ENCODE measurements at regions not wholly inside any gene's neighbourhood (a gene's known extent, or its start where the extent isn't known, plus 50 kb on each side); places are given as distances from the start of the nearest gene placed in this dataset.
"Not testable (repeated sequence)": the region's sequence is repeated elsewhere in the genome, so short reads cannot be mapped to it uniquely, and the experiment has no call there.

DNA sequence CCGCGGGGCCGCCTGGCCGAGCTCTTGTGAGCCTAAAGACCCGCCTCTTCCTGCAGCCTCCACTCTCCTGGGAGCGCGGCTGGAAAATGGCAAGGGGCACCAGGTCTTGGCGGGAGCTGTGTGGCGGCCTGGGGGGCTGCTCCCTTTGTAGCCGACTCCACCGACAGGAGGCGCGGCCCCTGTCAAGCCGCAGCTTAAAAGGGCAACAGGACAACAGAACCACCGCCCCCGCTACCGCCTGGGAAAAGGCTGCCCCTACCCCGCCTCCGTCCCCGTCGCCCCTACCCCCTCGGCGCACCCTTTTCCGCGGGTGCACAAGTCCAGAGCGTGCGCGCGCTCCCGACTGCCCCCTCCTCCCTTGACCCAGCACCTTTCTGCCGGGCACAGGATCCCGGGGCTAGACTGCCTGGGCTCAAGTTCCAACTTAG, 60.3 kb downstream of the GOLGA8K start:
- H3K4me1 Mint-ChIP-seq (ENCODE audit: low read depth); H3K27me3 Mint-ChIP-seq (ENCODE audit: low read depth); H3K27ac Mint-ChIP-seq (ENCODE audit: unreplicated experiment); DNase-seq (ENCODE audit: low spot score); H3K9me3 Mint-ChIP-seq (ENCODE audit: low read depth); H3K4me3 Mint-ChIP-seq (ENCODE audit: unreplicated experiment); H3K36me3 Mint-ChIP-seq (ENCODE audit: low read depth): not testable (repeated sequence)
- peak; percentile 29 for TF ChIP-seq CTCF (IDR thresholded peaks at IDR 0.05)

GRCh38 chr15:32342268-32342667, 60.8 kb downstream of the GOLGA8K start:
- not testable (repeated sequence) for H3K36me3 Mint-ChIP-seq (ENCODE audit: low read depth); H3K9me3 Mint-ChIP-seq (ENCODE audit: low read depth); H3K27me3 Mint-ChIP-seq (ENCODE audit: low read depth); H3K4me1 Mint-ChIP-seq (ENCODE audit: low read depth); H3K4me3 Mint-ChIP-seq (ENCODE audit: unreplicated experiment); DNase-seq (ENCODE audit: low spot score); H3K27ac Mint-ChIP-seq (ENCODE audit: unreplicated experiment)

GRCh38 chr15:32341530-32341929, 61.6 kb downstream of the GOLGA8K start:
- H3K9me3 Mint-ChIP-seq (ENCODE audit: low read depth); H3K4me1 Mint-ChIP-seq (ENCODE audit: low read depth); H3K4me3 Mint-ChIP-seq (ENCODE audit: unreplicated experiment); H3K27ac Mint-ChIP-seq (ENCODE audit: unreplicated experiment); H3K27me3 Mint-ChIP-seq (ENCODE audit: low read depth); H3K36me3 Mint-ChIP-seq (ENCODE audit: low read depth); DNase-seq (ENCODE audit: low spot score): not testable (repeated sequence)

- H3K27me3 Mint-ChIP-seq (ENCODE audit: low read depth); H3K4me1 Mint-ChIP-seq (ENCODE audit: low read depth); H3K4me3 Mint-ChIP-seq (ENCODE audit: unreplicated experiment); DNase-seq (ENCODE audit: low spot score); H3K27ac Mint-ChIP-seq (ENCODE audit: unreplicated experiment); H3K36me3 Mint-ChIP-seq (ENCODE audit: low read depth); H3K9me3 Mint-ChIP-seq (ENCODE audit: low read depth): not testable (repeated sequence)
Measured at GRCh38 chr15:32336804-32337203, 66.3 kb downstream of the GOLGA8K start.

- H3K4me1 Mint-ChIP-seq (ENCODE audit: low read depth); H3K27ac Mint-ChIP-seq (ENCODE audit: unreplicated experiment); H3K4me3 Mint-ChIP-seq (ENCODE audit: unreplicated experiment); H3K36me3 Mint-ChIP-seq (ENCODE audit: low read depth); H3K27me3 Mint-ChIP-seq (ENCODE audit: low read depth); H3K9me3 Mint-ChIP-seq (ENCODE audit: low read depth): not testable (repeated sequence)
- peak; percentile 26 for DNase-seq (ENCODE audit: low spot score)
Measured at GRCh38 chr15:32323353-32323752, 79.7 kb downstream of the GOLGA8K start.

DNA sequence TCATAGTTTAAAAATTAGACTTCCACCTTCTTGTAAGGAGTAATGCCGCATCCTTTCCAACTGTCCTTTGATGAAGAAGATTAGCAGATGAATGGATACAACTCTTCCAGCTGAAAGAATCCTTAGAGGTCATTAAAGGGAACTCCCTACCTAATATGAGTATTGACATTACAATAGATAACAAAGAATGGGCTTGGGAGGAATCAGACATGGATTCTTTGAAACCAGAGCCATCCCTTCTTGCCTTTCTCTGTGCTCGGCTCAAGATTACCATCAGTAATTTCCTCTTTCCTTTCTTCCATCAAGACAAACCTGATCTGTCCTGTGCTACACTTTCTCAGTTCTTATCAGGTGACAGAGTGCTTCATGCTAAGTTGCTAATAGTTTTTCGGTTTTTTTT, 83.8 kb downstream of the GOLGA8K start:
- H3K36me3 Mint-ChIP-seq (ENCODE audit: low read depth); DNase-seq (ENCODE audit: low spot score); H3K9me3 Mint-ChIP-seq (ENCODE audit: low read depth); H3K27ac Mint-ChIP-seq (ENCODE audit: unreplicated experiment); H3K4me3 Mint-ChIP-seq (ENCODE audit: unreplicated experiment); H3K4me1 Mint-ChIP-seq (ENCODE audit: low read depth); H3K27me3 Mint-ChIP-seq (ENCODE audit: low read depth): not testable (repeated sequence)

- not testable (repeated sequence) for H3K9me3 Mint-ChIP-seq (ENCODE audit: low read depth); H3K4me3 Mint-ChIP-seq (ENCODE audit: unreplicated experiment); DNase-seq (ENCODE audit: low spot score); H3K27me3 Mint-ChIP-seq (ENCODE audit: low read depth); H3K27ac Mint-ChIP-seq (ENCODE audit: unreplicated experiment); H3K36me3 Mint-ChIP-seq (ENCODE audit: low read depth); H3K4me1 Mint-ChIP-seq (ENCODE audit: low read depth)
Measured at GRCh38 chr15:32316482-32316881, 86.6 kb downstream of the GOLGA8K start.

- not testable (repeated sequence) for H3K9me3 Mint-ChIP-seq (ENCODE audit: low read depth); H3K27ac Mint-ChIP-seq (ENCODE audit: unreplicated experiment); H3K27me3 Mint-ChIP-seq (ENCODE audit: low read depth); H3K36me3 Mint-ChIP-seq (ENCODE audit: low read depth); DNase-seq (ENCODE audit: low spot score); H3K4me3 Mint-ChIP-seq (ENCODE audit: unreplicated experiment); H3K4me1 Mint-ChIP-seq (ENCODE audit: low read depth)
Measured at GRCh38 chr15:32315079-32315939, 87.8 kb downstream of the GOLGA8K start.

DNA sequence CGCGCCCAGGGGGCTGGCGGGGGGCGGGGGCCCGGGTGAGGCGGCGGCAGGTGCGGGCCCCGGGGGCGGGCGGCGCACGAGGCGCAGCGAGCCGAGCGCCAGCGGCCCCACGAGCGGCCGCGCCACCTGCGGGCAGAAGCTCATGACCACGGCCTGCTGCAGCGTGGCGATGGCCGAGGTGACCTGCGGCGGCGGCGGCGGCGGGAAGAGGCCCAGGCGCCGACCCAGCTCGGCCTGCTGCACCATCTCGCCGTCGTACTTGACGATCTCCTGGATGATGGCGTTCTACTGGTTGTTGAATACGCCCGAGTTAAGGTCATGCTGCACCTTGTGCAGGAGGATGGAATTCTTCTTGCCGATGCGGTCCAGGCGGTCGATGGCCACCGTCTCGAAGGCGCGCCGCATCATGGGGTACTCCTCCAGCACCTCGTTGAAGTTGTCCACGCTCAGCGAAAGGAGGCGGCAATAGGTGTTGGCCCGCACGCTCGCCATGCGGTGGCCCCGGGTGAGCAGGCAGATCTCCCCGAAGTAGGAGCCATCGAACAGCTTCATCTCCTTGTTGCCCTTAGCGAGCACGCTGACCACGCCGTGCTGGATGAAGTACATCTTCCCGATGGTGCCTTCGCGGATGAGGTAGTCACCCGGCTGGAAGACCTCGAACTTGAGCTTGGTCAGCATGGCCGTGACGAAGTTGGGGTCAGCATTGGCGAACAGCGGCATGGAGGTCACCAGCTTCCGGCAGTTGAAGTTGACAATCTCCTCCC, 89.5 kb downstream of the GOLGA8K start:
- H3K9me3 Mint-ChIP-seq (ENCODE audit: low read depth); H3K4me3 Mint-ChIP-seq (ENCODE audit: unreplicated experiment); H3K27ac Mint-ChIP-seq (ENCODE audit: unreplicated experiment); H3K36me3 Mint-ChIP-seq (ENCODE audit: low read depth); H3K27me3 Mint-ChIP-seq (ENCODE audit: low read depth); H3K4me1 Mint-ChIP-seq (ENCODE audit: low read depth): not testable (repeated sequence)
- peak; percentile 85 for DNase-seq (ENCODE audit: low spot score)

GRCh38 chr15:32312721-32313120, 90.4 kb downstream of the GOLGA8K start:
- H3K27ac Mint-ChIP-seq (ENCODE audit: unreplicated experiment); H3K4me1 Mint-ChIP-seq (ENCODE audit: low read depth); DNase-seq (ENCODE audit: low spot score); H3K9me3 Mint-ChIP-seq (ENCODE audit: low read depth); H3K27me3 Mint-ChIP-seq (ENCODE audit: low read depth); H3K36me3 Mint-ChIP-seq (ENCODE audit: low read depth); H3K4me3 Mint-ChIP-seq (ENCODE audit: unreplicated experiment): not testable (repeated sequence)

DNA sequence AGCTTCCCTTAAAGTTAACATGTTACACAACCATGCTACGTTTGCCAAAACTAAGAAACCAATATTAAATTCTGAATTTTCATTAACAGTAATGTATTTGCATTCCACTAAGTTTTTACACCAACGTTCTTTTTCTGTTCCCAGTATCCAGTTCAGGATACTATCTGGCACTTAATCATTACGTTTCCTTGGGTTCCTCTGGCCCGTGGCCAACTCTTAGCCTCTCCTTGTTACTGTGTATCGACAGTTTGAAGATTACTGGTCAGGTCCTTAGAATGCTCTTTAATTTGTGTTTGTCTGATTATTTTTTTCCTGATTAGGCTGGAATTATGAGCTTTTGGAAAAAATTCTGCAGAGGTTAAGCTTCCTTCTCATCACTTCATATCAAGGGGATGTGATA, 95.5 kb downstream of the GOLGA8K start:
- H3K36me3 Mint-ChIP-seq (ENCODE audit: low read depth); H3K27ac Mint-ChIP-seq (ENCODE audit: unreplicated experiment); H3K9me3 Mint-ChIP-seq (ENCODE audit: low read depth); H3K4me1 Mint-ChIP-seq (ENCODE audit: low read depth); H3K27me3 Mint-ChIP-seq (ENCODE audit: low read depth); H3K4me3 Mint-ChIP-seq (ENCODE audit: unreplicated experiment): not testable (repeated sequence)
- peak; percentile 51 for DNase-seq (ENCODE audit: low spot score)

Measured in chondrocyte (in vitro differentiated cells).